Activated CD4-positive, alpha-beta T cell treated with anti-CD3 and anti-CD28 coated beads, Interleukin-2, amount 50 U/mL, for 16 hours (primary cell): ENCODE measurements at regions not wholly inside any gene's neighbourhood (a gene's known extent, or its start where the extent isn't known, plus 50 kb on each side); places are given as distances from the start of the nearest gene placed in this dataset.

Experiments used
- DNase-seq: peaks from one replicate; pipeline ENCODE4 v3.0.0-alpha.2; 2020

DNA sequence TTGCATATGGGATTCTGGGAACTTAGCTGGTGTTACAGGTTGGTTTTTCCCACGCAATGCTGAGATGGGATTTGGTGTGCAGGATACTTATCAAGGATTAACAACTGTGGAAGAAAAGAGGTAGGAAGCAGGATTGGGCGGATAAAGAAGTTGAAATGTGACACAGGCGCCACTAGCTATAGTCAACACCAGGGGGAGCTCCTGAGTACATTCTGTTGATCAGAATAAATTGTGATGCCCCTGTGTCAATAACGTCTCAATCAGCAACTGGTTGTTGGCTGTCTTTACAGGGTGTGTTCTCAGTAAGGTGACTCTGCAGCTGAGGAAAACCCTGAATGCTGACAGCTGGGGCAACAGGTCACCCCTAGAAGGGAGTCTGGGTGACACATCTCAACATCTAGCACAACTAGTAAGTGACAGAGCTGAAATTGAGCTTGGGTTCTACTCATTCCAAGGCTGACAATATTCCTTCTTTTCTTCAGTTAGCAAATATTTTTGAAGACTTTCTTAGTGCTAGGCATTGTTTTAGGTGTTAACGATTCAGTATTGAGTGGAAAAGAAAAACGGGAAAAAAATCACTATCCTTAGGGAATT, 143.0 kb downstream of the ARL6IP6 start:
- peak; percentile 13 for DNase-seq

DNA sequence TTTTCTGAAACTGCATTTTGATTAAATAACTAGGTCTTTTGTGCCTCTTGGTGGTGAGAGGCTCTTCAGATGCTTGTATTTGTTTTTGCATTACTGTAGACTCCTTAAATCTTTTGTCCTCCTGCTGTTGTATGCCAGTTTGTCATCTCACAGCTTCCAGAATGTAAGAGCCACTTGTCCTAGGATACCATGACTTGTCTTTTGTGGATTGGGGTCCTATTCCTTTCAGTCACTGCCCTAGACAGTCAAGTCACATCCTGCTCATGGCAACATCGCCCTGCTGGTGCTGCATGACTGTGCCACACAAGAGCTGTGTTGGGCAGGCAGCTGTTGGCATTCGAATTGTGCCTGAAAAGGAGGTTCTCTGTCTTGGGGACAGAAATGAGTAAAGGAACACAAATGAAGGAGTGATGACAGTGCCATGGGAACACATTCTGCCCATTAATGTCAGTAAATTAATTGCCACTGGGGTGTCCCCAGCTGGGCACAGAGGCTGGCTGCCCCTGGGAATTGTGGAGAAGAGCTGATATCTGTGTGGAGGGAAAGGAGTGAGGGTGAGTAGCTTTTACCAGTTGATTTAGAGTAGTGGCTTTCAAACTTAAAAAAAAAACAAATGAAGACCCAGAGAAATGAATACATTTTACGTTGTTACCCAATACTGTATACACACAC, 140.3 kb downstream of the ARL6IP6 start:
- DNase-seq = no peak

DNA sequence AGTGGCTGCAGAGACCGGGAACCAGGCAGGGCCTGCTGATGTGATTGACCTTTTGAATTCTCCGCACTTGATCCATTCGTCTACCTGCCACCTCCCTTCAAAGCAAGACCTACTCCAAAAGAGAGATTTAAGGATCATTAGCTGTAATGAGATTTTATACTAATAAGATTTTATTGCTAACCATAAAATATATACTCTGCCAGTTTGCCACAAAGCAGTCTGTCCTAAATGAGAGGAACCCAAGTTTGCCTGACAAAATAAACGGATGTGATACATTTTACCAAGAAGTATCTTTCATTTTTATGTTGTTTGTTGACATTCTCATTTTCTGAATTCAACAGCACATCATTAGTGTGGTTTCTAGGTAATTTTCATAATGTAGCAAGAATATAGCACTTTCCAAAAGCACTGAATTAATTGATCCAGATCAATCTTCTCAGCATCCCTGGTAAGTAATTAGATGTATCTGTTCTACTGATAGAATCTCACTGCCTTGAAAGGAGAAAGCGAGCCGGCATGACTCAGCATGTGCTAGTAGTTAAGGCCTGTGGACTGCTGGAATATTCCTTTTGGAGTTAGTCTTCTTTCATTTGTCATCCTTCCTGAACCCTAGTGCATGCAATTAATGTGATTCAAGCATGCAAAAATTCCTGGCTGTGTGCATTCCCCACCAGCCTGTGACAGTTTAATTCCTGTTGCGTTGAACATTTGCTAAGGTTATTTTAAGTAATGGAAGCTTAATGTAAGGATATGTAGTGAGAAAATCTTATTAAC, 128.5 kb downstream of the ARL6IP6 start:
- DNase-seq = no peak

DNA sequence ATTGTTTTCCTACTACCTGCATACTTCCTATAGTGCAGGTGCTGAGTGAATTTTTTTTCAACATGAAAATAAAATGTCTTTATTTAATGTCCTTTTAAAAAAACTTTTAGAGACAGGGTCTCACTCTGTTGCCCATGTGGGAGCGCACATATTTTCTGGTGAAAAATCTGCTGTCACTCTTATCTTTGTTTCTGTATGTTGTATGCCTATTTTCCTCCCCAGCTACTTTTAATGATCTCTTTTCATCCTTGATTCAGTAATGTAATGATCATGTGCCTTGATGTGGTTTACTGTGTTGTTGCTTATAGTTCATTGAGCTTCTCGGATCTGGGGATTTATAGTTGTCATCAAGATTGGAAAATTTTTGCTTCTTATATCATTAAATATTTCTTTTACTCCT, 117.3 kb downstream of the ARL6IP6 start:
- no peak for DNase-seq

DNA sequence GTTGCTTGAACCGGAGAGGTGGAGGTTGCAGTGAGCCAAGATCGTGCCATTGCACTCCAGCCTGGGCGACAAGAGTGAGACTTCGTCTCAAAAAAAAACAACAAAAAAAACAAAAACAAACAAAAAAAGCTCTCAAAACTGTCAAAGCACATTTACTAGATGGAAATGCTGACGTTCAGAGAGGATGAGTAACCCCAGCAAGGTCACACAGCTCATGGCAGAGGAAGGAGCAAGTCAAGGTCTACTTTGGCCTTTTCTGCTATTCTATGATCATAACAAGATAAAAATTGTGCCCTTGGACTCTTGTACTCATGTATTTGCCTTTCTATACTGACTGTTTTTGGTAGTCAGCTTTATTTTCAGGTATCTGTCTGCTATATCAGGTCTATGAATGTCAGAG, 109.5 kb downstream of the ARL6IP6 start:
- DNase-seq = no peak

DNA sequence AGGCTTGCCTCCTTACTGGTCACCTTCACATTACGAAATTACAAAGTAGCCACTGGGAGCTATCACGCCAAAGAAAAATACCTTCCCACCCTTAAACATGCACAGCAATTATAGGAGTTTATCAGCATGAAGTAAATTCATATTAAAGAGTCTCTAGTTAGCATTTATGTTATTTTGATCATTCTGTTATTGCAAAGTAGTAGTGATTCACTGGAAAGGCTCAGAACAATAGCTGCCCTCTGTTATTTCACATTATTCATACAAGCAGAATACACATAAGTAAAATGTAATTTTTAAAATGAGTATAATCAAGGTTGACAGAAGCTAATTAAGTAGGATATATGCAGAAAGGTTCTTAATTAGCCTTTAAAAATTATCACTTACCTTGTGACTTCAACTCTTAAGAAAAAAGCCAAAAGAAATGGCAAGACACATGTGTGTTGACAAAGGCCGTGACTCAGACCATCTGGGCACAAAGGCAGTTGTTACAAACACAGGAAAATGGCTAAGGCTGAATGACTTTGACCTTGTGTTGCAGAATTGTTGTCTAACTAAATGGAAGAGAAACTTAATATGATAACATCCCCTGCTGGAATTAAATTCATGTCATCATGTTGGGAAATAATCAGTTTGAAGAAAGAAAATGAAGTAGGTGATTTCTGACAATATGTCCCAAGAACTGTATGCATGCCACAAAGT, 108.3 kb downstream of the ARL6IP6 start:
- DNase-seq = no peak

DNA sequence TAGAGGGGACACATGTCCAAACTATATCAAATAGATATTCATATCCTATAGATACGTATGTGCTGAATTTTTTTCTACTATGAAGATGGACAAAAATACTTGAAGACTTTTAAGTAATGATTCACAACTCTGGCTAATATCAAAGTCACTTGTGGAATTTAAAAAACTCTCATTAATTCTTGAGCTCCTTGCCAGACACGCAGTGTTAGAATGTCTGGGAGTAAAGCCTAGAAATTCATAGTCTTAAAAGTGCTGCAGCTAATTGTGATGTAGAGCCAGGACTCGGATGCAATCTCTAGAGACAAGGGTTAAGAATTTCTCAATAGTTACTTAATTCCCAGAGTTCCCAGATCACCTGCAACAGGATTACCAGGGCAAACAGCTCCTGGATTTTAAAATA, 107.4 kb downstream of the ARL6IP6 start:
- no peak for DNase-seq

DNA sequence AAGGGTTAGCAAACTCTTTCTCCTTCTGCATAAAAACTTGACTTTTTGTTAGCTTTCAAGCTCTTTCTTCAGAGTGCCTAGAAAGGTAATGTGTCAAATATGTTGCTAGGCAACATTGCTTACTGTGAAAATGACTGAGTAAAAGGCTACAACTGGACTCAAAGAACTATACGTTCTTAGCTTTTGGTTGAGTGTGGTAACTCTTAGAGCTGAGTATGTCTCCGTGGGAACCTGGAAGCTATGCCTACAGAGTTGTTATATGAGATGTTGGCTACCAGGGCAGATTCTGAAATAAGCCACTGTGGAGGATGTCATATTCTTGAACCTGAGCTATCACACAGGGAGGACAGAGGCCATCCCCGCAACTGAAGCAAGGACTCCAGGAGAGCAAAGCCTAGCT, 105.5 kb downstream of the ARL6IP6 start:
- no peak for DNase-seq

DNA sequence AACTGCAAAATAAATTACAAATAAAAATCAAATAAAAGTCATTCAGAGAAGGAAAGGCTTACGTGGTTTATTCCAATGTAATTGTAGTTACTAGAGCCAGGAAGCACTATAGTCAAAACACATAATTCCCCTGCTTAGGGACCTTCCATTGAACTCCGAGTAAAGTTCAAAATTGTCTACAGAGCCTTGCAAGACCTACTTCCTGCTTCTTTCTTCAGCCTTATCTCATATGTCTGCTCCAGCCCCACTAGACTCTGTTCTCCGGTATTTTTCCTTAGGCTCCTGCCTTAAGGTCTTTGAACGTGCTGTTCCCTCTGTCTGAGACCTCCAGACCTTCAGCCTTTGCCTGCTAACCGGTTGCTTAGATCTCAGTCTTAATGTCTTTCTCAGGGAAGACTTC, 104.3 kb downstream of the ARL6IP6 start:
- no peak for DNase-seq

DNA sequence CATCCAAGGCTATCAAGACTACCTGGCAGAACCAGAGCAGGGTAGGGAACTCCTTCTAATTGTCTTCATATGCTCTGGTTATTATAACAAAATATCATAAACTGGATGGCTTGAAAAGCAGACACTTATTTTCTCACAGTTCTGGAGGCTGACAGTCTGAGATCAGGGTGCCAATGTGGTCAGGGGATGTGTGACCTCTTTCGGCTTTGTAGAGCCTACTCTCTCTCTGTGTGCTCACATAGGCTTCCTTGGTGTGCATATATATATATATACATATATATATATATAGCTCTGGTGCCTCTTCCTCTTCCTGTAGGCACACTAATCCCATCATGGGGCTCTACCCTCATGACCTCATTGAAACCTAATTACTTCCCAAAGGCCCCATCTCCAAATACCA, 101.6 kb downstream of the ARL6IP6 start:
- DNase-seq = no peak

DNA sequence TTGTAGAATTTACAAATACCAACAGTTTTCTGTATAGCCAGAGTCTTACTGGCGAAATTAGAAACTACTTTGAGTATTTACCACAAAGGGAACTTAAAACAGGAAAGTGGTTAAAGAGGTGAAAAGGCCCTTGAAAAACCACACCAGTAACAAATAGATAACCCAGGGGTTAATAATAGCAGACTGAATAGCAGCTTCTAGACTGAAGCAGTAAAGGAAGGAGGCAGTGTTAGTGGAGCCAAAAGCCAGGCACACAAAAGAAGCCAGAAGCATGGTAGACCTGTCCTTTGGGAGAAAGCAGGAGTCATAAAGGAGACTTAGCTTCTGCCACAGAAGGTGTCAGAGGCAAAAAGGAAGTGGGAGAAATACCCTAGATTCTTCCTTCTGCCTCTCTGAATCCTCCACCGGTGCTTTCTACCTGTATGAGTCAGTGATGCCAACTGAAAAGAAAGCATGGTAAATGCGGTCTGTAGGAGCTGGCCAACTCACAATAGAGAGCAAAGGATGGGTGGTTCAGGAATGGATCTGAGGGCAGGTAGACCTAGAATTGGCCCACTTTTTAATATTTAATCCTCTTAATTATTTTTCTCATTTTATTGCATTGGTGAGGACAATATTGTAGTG, 97.3 kb downstream of the ARL6IP6 start:
- no peak for DNase-seq

DNA sequence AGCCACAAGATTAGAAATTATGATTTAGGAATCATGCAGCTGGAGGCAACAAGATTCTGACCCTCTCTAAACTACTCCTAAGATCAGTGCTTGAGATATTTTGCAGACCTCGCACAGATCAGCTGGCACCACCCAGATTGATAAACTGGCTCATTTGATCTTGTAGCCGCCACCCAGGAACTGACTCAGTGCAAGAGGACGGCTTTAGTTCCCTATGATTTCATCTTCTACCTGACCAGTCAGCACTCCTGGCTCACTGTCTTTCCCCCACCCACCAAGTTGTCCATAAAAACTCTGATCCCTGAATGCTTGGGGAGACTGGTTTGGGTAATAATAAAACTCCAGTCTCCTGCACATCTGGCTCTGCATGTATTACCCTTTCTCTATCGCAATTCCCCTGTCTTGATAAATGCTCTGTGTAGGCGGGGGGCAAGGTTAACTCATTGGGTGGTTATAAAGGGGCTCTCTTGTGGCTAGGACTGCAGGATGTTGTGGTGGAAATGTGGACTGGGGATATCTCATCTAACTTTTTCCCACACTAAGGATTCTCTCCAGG, 96.1 kb downstream of the ARL6IP6 start:
- no peak for DNase-seq

DNA sequence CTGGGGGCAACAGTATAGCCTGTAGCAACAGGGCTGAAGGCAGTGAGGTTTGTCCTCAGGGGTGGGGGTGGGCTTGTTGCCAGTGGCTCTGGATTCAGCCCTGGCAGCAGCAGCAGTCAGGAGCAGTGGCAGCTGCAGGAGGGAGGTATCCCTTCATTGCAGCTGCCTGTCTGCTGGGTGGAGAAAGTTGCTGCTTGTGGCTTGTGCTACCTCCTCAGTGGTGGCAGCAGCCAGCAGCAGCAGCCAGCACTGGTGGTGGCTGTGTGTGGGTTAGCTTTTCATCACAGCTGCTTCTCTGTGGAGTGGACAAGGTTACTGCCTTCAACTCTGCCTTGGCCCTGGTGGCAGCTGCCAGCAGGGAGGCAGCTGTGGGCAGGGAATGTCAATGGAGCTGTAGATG, 94.9 kb downstream of the ARL6IP6 start:
- no peak for DNase-seq
